ENCODE measurements at regions not wholly inside any gene's neighbourhood (a gene's known extent, or its start where the extent isn't known, plus 50 kb on each side); places are given as distances from the start of the nearest gene placed in this dataset.
"Not testable (repeated sequence)": the region's sequence is repeated elsewhere in the genome, so short reads cannot be mapped to it uniquely, and the experiment has no call there.

- TF ChIP-seq, protein P1, sequence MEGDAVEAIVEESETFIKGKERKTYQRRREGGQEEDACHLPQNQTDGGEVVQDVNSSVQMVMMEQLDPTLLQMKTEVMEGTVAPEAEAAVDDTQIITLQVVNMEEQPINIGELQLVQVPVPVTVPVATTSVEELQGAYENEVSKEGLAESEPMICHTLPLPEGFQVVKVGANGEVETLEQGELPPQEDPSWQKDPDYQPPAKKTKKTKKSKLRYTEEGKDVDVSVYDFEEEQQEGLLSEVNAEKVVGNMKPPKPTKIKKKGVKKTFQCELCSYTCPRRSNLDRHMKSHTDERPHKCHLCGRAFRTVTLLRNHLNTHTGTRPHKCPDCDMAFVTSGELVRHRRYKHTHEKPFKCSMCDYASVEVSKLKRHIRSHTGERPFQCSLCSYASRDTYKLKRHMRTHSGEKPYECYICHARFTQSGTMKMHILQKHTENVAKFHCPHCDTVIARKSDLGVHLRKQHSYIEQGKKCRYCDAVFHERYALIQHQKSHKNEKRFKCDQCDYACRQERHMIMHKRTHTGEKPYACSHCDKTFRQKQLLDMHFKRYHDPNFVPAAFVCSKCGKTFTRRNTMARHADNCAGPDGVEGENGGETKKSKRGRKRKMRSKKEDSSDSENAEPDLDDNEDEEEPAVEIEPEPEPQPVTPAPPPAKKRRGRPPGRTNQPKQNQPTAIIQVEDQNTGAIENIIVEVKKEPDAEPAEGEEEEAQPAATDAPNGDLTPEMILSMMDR (IDR thresholded peaks at IDR 0.05): not testable (repeated sequence)
- TF ChIP-seq POLR2A, POLR2AphosphoS5, EP300 (IDR thresholded peaks at IDR 0.05): not testable (repeated sequence)
Measured at GRCh38 chrX:128954697-128955096, 568.6 kb downstream of the SMARCA1 start.
